K562 (cell line): ENCODE measurements at regions not wholly inside any gene's neighbourhood (a gene's known extent, or its start where the extent isn't known, plus 50 kb on each side); places are given as distances from the start of the nearest gene placed in this dataset.

Experiments used
- BCL6 ChIP-seq: fragments of 250-450 bp; sonication (Bioruptor Pico); IDR thresholded peaks from 2 replicates; pipeline ENCODE4 v1.4.0; 2020
- FOXA1 ChIP-seq: fragments of 450-650 bp; IDR thresholded peaks from 2 replicates; pipeline ENCODE4 v1.6.1; 2016; ENCODE audit warnings: mild to moderate bottlenecking, borderline replicate concordance
- POLR3A ChIP-seq: IDR thresholded peaks from 2 replicates; pipeline ENCODE4 v1.6.1; 2011; ENCODE audit warnings: borderline replicate concordance, mild to moderate bottlenecking, moderate library complexity; ENCODE audit not compliant: insufficient read length, insufficient read depth; ENCODE audit errors: extremely low read depth
- POU5F1 ChIP-seq: fragments of 150-350 bp; IDR thresholded peaks from 2 replicates; pipeline ENCODE4 v1.6.1; 2014; ENCODE audit warnings: borderline replicate concordance, low read length, low read depth, mild to moderate bottlenecking; ENCODE audit not compliant: partially characterized antibody
- TGIF2 ChIP-seq: sonication (generic); formaldehyde crosslinking; IDR thresholded peaks from 2 replicates; pipeline ENCODE4 v1.8.1; 2022; ENCODE audit warnings: mild to moderate bottlenecking, missing genetic modification reagents, moderate library complexity
- TOE1 ChIP-seq, 2 experiments: fragments of 450-650 bp in 1 of 2; sonication (generic) in 1 of 2; formaldehyde crosslinking in 1 of 2; IDR thresholded peaks; 2 replicates each; pipeline versions ENCODE4 v1.7.1 to v1.8.0; 2016 to 2022; ENCODE audit warnings: borderline replicate concordance in 2 of 2, mild to moderate bottlenecking in 2 of 2, antibody characterized with exemption in 1 of 2, inconsistent platforms in 1 of 2, low read depth in 1 of 2, missing genetic modification reagents in 1 of 2, moderate library complexity in 1 of 2
- ZNF766 ChIP-seq: fragments of 200-800 bp; sonication (Bioruptor generic); conservative IDR thresholded peaks from 2 replicates; pipeline ENCODE4 v1.6.1; 2016; ENCODE audit warnings: missing genetic modification characterization, missing compliant biosample characterization
- ZNF778 ChIP-seq: fragments of 450-650 bp; formaldehyde crosslinking; IDR thresholded peaks from 2 replicates; pipeline ENCODE4 v1.4.0; 2020; ENCODE audit warnings: mild to moderate bottlenecking, moderate library complexity
- TF ChIP-seq, protein P1 (sequence below): fragments of 200-600 bp; sonication (generic); IDR thresholded peaks from one replicate; pipeline ENCODE4 v1.6.1; 2012; ENCODE audit warnings: mild to moderate bottlenecking, low read depth, low read length, inconsistent platforms

DNA sequence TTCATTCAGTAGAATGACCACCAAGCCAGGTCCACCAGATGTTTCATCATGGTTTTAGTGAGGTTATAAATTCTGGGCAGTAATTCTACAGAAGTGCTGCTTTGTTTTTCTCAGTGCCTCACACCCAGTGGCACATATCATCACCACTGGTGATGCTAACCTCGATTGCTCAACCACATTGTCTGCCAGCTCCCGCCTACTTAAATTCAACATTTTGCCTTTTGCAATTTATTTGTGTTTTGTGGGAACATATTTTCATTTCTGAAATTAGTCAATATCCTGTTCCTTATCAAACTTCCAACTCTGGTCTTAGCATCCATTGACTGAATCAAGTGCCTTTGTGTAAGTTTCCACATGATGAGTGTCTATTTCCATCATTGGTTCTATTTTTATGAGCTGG is 62.3 kb upstream of the TMEM178A start (continued):
- TF ChIP-seq TOE1 (IDR thresholded peaks at IDR 0.05; ENCODE audit: borderline replicate concordance) (no peak), TOE1 (CRISPR knock-in tag; IDR thresholded peaks at IDR 0.05; ENCODE audit: borderline replicate concordance, low read depth) (no peak), FOXA1 (no peak), ZNF778 (CRISPR knock-in tag) (no peak), POLR3A (no peak), BCL6 (no peak), ZNF766 (CRISPR knock-in tag) (no peak), TGIF2 (CRISPR knock-in tag) (no peak), POU5F1 (no peak)
- TF ChIP-seq, protein P1, sequence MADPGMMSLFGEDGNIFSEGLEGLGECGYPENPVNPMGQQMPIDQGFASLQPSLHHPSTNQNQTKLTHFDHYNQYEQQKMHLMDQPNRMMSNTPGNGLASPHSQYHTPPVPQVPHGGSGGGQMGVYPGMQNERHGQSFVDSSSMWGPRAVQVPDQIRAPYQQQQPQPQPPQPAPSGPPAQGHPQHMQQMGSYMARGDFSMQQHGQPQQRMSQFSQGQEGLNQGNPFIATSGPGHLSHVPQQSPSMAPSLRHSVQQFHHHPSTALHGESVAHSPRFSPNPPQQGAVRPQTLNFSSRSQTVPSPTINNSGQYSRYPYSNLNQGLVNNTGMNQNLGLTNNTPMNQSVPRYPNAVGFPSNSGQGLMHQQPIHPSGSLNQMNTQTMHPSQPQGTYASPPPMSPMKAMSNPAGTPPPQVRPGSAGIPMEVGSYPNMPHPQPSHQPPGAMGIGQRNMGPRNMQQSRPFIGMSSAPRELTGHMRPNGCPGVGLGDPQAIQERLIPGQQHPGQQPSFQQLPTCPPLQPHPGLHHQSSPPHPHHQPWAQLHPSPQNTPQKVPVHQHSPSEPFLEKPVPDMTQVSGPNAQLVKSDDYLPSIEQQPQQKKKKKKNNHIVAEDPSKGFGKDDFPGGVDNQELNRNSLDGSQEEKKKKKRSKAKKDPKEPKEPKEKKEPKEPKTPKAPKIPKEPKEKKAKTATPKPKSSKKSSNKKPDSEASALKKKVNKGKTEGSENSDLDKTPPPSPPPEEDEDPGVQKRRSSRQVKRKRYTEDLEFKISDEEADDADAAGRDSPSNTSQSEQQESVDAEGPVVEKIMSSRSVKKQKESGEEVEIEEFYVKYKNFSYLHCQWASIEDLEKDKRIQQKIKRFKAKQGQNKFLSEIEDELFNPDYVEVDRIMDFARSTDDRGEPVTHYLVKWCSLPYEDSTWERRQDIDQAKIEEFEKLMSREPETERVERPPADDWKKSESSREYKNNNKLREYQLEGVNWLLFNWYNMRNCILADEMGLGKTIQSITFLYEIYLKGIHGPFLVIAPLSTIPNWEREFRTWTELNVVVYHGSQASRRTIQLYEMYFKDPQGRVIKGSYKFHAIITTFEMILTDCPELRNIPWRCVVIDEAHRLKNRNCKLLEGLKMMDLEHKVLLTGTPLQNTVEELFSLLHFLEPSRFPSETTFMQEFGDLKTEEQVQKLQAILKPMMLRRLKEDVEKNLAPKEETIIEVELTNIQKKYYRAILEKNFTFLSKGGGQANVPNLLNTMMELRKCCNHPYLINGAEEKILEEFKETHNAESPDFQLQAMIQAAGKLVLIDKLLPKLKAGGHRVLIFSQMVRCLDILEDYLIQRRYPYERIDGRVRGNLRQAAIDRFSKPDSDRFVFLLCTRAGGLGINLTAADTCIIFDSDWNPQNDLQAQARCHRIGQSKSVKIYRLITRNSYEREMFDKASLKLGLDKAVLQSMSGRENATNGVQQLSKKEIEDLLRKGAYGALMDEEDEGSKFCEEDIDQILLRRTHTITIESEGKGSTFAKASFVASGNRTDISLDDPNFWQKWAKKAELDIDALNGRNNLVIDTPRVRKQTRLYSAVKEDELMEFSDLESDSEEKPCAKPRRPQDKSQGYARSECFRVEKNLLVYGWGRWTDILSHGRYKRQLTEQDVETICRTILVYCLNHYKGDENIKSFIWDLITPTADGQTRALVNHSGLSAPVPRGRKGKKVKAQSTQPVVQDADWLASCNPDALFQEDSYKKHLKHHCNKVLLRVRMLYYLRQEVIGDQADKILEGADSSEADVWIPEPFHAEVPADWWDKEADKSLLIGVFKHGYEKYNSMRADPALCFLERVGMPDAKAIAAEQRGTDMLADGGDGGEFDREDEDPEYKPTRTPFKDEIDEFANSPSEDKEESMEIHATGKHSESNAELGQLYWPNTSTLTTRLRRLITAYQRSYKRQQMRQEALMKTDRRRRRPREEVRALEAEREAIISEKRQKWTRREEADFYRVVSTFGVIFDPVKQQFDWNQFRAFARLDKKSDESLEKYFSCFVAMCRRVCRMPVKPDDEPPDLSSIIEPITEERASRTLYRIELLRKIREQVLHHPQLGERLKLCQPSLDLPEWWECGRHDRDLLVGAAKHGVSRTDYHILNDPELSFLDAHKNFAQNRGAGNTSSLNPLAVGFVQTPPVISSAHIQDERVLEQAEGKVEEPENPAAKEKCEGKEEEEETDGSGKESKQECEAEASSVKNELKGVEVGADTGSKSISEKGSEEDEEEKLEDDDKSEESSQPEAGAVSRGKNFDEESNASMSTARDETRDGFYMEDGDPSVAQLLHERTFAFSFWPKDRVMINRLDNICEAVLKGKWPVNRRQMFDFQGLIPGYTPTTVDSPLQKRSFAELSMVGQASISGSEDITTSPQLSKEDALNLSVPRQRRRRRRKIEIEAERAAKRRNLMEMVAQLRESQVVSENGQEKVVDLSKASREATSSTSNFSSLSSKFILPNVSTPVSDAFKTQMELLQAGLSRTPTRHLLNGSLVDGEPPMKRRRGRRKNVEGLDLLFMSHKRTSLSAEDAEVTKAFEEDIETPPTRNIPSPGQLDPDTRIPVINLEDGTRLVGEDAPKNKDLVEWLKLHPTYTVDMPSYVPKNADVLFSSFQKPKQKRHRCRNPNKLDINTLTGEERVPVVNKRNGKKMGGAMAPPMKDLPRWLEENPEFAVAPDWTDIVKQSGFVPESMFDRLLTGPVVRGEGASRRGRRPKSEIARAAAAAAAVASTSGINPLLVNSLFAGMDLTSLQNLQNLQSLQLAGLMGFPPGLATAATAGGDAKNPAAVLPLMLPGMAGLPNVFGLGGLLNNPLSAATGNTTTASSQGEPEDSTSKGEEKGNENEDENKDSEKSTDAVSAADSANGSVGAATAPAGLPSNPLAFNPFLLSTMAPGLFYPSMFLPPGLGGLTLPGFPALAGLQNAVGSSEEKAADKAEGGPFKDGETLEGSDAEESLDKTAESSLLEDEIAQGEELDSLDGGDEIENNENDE: no peak
